ENCODE measurements at regions not wholly inside any gene's neighbourhood (a gene's known extent, or its start where the extent isn't known, plus 50 kb on each side); places are given as distances from the start of the nearest gene placed in this dataset.

GRCh38 chr4:159443975-159444374 is 341.1 kb downstream of the RAPGEF2 start:
- no peak overlapping the region for H3K4me3 ChIP-seq (ENCODE audit: low read length)
- 100% methylated on average over 1 of the region's 3 CpGs for WGBS (ENCODE audit: insufficient coverage, insufficient read length)
- no peaks in the 10 kb centered on the region for H3K36me3 ChIP-seq (ENCODE audit: control insufficient read depth, insufficient read depth, low read length)
- H3K9me3 ChIP-seq (ENCODE audit: control insufficient read depth, insufficient read depth, low read length), result no peaks in the 10 kb centered on the region
- DNase-seq (ENCODE audit: low read depth, low spot score), result no peak
- H3K27ac ChIP-seq (ENCODE audit: low read length), result no peak overlapping the region
- H3K27me3 ChIP-seq (ENCODE audit: control insufficient read depth, insufficient read depth, low read length), result no peaks in the 10 kb centered on the region
- H3K4me1 ChIP-seq (ENCODE audit: control insufficient read depth, insufficient read depth, low read length), result no peaks in the 10 kb centered on the region

- H3K9me3 ChIP-seq (ENCODE audit: control insufficient read depth, insufficient read depth, low read length), result no peaks in the 10 kb centered on the region
- H3K27me3 ChIP-seq (ENCODE audit: control insufficient read depth, insufficient read depth, low read length), result no peaks in the 10 kb centered on the region
- WGBS (ENCODE audit: insufficient coverage, insufficient read length), result no CpG with 5 or more reads among the region's 1 CpG
- H3K4me3 ChIP-seq (ENCODE audit: low read length), result no peak overlapping the region
- no peaks in the 10 kb centered on the region for H3K4me1 ChIP-seq (ENCODE audit: control insufficient read depth, insufficient read depth, low read length)
- no peak for DNase-seq (ENCODE audit: low read depth, low spot score)
- no peak overlapping the region for H3K27ac ChIP-seq (ENCODE audit: low read length)
- H3K36me3 ChIP-seq (ENCODE audit: control insufficient read depth, insufficient read depth, low read length), result no peaks in the 10 kb centered on the region
These were observed 341.8 kb downstream of the RAPGEF2 start for GRCh38 chr4:159444678-159445077.

- no peak overlapping the region for H3K4me3 ChIP-seq (ENCODE audit: low read length)
- no peak overlapping the region for H3K27ac ChIP-seq (ENCODE audit: low read length)
- no peaks in the 10 kb centered on the region for H3K36me3 ChIP-seq (ENCODE audit: control insufficient read depth, insufficient read depth, low read length)
- no peaks in the 10 kb centered on the region for H3K4me1 ChIP-seq (ENCODE audit: control insufficient read depth, insufficient read depth, low read length)
- no CpG with 5 or more reads among the region's 2 CpGs for whole genome bisulfite sequencing (ENCODE audit: insufficient coverage, insufficient read length)
- H3K9me3 ChIP-seq (ENCODE audit: control insufficient read depth, insufficient read depth, low read length), result no peaks in the 10 kb centered on the region
- H3K27me3 ChIP-seq (ENCODE audit: control insufficient read depth, insufficient read depth, low read length), result no peaks in the 10 kb centered on the region
- no peak for DNase-seq (ENCODE audit: low read depth, low spot score)
These were observed 342.8 kb downstream of the RAPGEF2 start for GRCh38 chr4:159445692-159446091.

- DNase-seq (ENCODE audit: low read depth, low spot score), result peak; percentile 18
- no CpG with 5 or more reads among the region's 6 CpGs for WGBS (ENCODE audit: insufficient coverage, insufficient read length)
- Histone ChIP-seq H3K36me3 (ENCODE audit: control insufficient read depth, insufficient read depth, low read length) (no peaks in the 10 kb centered on the region), H3K4me1 (ENCODE audit: control insufficient read depth, insufficient read depth, low read length) (no peaks in the 10 kb centered on the region), H3K4me3 (ENCODE audit: low read length) (no peak overlapping the region), H3K27me3 (ENCODE audit: control insufficient read depth, insufficient read depth, low read length) (no peaks in the 10 kb centered on the region), H3K9me3 (ENCODE audit: control insufficient read depth, insufficient read depth, low read length) (no peaks in the 10 kb centered on the region), H3K27ac (ENCODE audit: low read length) (no peak overlapping the region)
These were observed 343.5 kb downstream of the RAPGEF2 start for GRCh38 chr4:159446266-159446976.

GRCh38 chr4:159447296-159447695 is 344.4 kb downstream of the RAPGEF2 start:
- no peak for DNase-seq (ENCODE audit: low read depth, low spot score)
- no peaks in the 10 kb centered on the region for H3K9me3 ChIP-seq (ENCODE audit: control insufficient read depth, insufficient read depth, low read length)
- no peaks in the 10 kb centered on the region for H3K27me3 ChIP-seq (ENCODE audit: control insufficient read depth, insufficient read depth, low read length)
- no peak overlapping the region for H3K27ac ChIP-seq (ENCODE audit: low read length)
- no peak overlapping the region for H3K4me3 ChIP-seq (ENCODE audit: low read length)
- no peaks in the 10 kb centered on the region for H3K4me1 ChIP-seq (ENCODE audit: control insufficient read depth, insufficient read depth, low read length)
- no peaks in the 10 kb centered on the region for H3K36me3 ChIP-seq (ENCODE audit: control insufficient read depth, insufficient read depth, low read length)
- WGBS (ENCODE audit: insufficient coverage, insufficient read length), result no CpG with 5 or more reads among the region's 4 CpGs

- DNase-seq (ENCODE audit: low read depth, low spot score), result no peak
- Histone ChIP-seq H3K36me3 (ENCODE audit: control insufficient read depth, insufficient read depth, low read length) (no peaks in the 10 kb centered on the region), H3K27ac (ENCODE audit: low read length) (no peak overlapping the region), H3K27me3 (ENCODE audit: control insufficient read depth, insufficient read depth, low read length) (no peaks in the 10 kb centered on the region), H3K4me1 (ENCODE audit: control insufficient read depth, insufficient read depth, low read length) (no peaks in the 10 kb centered on the region), H3K4me3 (ENCODE audit: low read length) (no peak overlapping the region), H3K9me3 (ENCODE audit: control insufficient read depth, insufficient read depth, low read length) (no peaks in the 10 kb centered on the region)
- no CpG with 5 or more reads among the region's 2 CpGs for WGBS (ENCODE audit: insufficient coverage, insufficient read length)
These were observed 348.1 kb downstream of the RAPGEF2 start for GRCh38 chr4:159451006-159451405.

- no peaks in the 10 kb centered on the region for H3K36me3 ChIP-seq (ENCODE audit: control insufficient read depth, insufficient read depth, low read length)
- no peaks in the 10 kb centered on the region for H3K9me3 ChIP-seq (ENCODE audit: control insufficient read depth, insufficient read depth, low read length)
- H3K27ac ChIP-seq (ENCODE audit: low read length), result no peak overlapping the region
- no peaks in the 10 kb centered on the region for H3K27me3 ChIP-seq (ENCODE audit: control insufficient read depth, insufficient read depth, low read length)
- no peaks in the 10 kb centered on the region for H3K4me1 ChIP-seq (ENCODE audit: control insufficient read depth, insufficient read depth, low read length)
- WGBS (ENCODE audit: insufficient coverage, insufficient read length), result no CpG with 5 or more reads among the region's 3 CpGs
- no peak overlapping the region for H3K4me3 ChIP-seq (ENCODE audit: low read length)
- DNase-seq (ENCODE audit: low read depth, low spot score), result peak; percentile 27
These were observed 352.9 kb downstream of the RAPGEF2 start for GRCh38 chr4:159455675-159456237.

- no peak overlapping the region for H3K27ac ChIP-seq (ENCODE audit: low read length)
- DNase-seq (ENCODE audit: low read depth, low spot score), result no peak
- no peak overlapping the region for H3K4me3 ChIP-seq (ENCODE audit: low read length)
- no peaks in the 10 kb centered on the region for H3K4me1 ChIP-seq (ENCODE audit: control insufficient read depth, insufficient read depth, low read length)
- no CpG with 5 or more reads among the region's 1 CpG for WGBS (ENCODE audit: insufficient coverage, insufficient read length)
- H3K9me3 ChIP-seq (ENCODE audit: control insufficient read depth, insufficient read depth, low read length), result no peaks in the 10 kb centered on the region
- H3K36me3 ChIP-seq (ENCODE audit: control insufficient read depth, insufficient read depth, low read length), result no peaks in the 10 kb centered on the region
- no peaks in the 10 kb centered on the region for H3K27me3 ChIP-seq (ENCODE audit: control insufficient read depth, insufficient read depth, low read length)
These were observed 357.5 kb downstream of the RAPGEF2 start for GRCh38 chr4:159460371-159460770.

- no peaks in the 10 kb centered on the region for H3K4me1 ChIP-seq (ENCODE audit: control insufficient read depth, insufficient read depth, low read length)
- no peaks in the 10 kb centered on the region for H3K27me3 ChIP-seq (ENCODE audit: control insufficient read depth, insufficient read depth, low read length)
- no peak for DNase-seq (ENCODE audit: low read depth, low spot score)
- H3K9me3 ChIP-seq (ENCODE audit: control insufficient read depth, insufficient read depth, low read length), result no peaks in the 10 kb centered on the region
- no peak overlapping the region for H3K4me3 ChIP-seq (ENCODE audit: low read length)
- WGBS (ENCODE audit: insufficient coverage, insufficient read length), result no CpG with 5 or more reads among the region's 2 CpGs
- H3K36me3 ChIP-seq (ENCODE audit: control insufficient read depth, insufficient read depth, low read length), result no peaks in the 10 kb centered on the region
- no peak overlapping the region for H3K27ac ChIP-seq (ENCODE audit: low read length)
These were observed 360.4 kb downstream of the RAPGEF2 start for GRCh38 chr4:159463235-159463634.

GRCh38 chr4:159464302-159464701 is 361.4 kb downstream of the RAPGEF2 start:
- Histone ChIP-seq H3K9me3 (ENCODE audit: control insufficient read depth, insufficient read depth, low read length) (no peaks in the 10 kb centered on the region), H3K4me3 (ENCODE audit: low read length) (no peak overlapping the region), H3K27ac (ENCODE audit: low read length) (no peak overlapping the region), H3K27me3 (ENCODE audit: control insufficient read depth, insufficient read depth, low read length) (no peaks in the 10 kb centered on the region), H3K4me1 (ENCODE audit: control insufficient read depth, insufficient read depth, low read length) (no peaks in the 10 kb centered on the region), H3K36me3 (ENCODE audit: control insufficient read depth, insufficient read depth, low read length) (no peaks in the 10 kb centered on the region)
- DNase-seq (ENCODE audit: low read depth, low spot score), result no peak

GRCh38 chr4:159476886-159477285 is 374.0 kb downstream of the RAPGEF2 start:
- DNase-seq (ENCODE audit: low read depth, low spot score), result no peak
- H3K4me1 ChIP-seq (ENCODE audit: control insufficient read depth, insufficient read depth, low read length), result no peaks in the 10 kb centered on the region
- no peaks in the 10 kb centered on the region for H3K9me3 ChIP-seq (ENCODE audit: control insufficient read depth, insufficient read depth, low read length)
- no peaks in the 10 kb centered on the region for H3K27me3 ChIP-seq (ENCODE audit: control insufficient read depth, insufficient read depth, low read length)
- no peaks in the 10 kb centered on the region for H3K36me3 ChIP-seq (ENCODE audit: control insufficient read depth, insufficient read depth, low read length)
- H3K27ac ChIP-seq (ENCODE audit: low read length), result no peak overlapping the region
- H3K4me3 ChIP-seq (ENCODE audit: low read length), result no peak overlapping the region
- WGBS (ENCODE audit: insufficient coverage, insufficient read length), result no CpG with 5 or more reads among the region's 1 CpG

All from iPS DF 6.9 (cell line).